Panc1 (cell line): ENCODE measurements at regions not wholly inside any gene's neighbourhood (a gene's known extent, or its start where the extent isn't known, plus 50 kb on each side); places are given as distances from the start of the nearest gene placed in this dataset.

ENCODE experiments used
- ATAC-seq: fragments of 200-7000 bp; cut with Tn5 transposase; 2 replicates; pipeline ENCODE4 v1.9.1; 2020; ENCODE audit warnings: mild to moderate bottlenecking, moderate library complexity
- BruUV-seq: library from RNA; stranded (reverse); fragments of 400-500 nt; replicated peaks from 2 replicates; lab custom pipeline; 2021; lab: Mats Ljungman, UMichigan
- CTCF ChIA-PET: fragments of 300-600 bp; sonication (Branson Sonifier 250); formaldehyde crosslinking; loops from one replicate; lab custom pipeline; 2022; ENCODE audit warnings: antibody characterized with exemption; lab: Charles Lee
- POLR2A ChIA-PET: fragments of 300-600 bp; sonication (Branson Sonifier 250); formaldehyde crosslinking; loops from one replicate; lab custom pipeline; 2022; ENCODE audit warnings: antibody characterized with exemption; lab: Charles Lee
- DNase-seq: peaks from one replicate; pipeline ENCODE4 v3.0.0-alpha.2; 2010; ENCODE audit warnings: low read depth, low spot score
- H3K27ac ChIP-seq: 2 replicates; pipeline ENCODE4 v1.5.1; 2011; ENCODE audit warnings: mild to moderate bottlenecking, low read length, inconsistent platforms
- H3K27me3 ChIP-seq: fragments of 200-500 bp; sonication (Bioruptor generic); 2 replicates; pipeline ENCODE4 v1.6.0; 2014; ENCODE audit warnings: low read length, inconsistent platforms; ENCODE audit not compliant: control insufficient read depth, insufficient read depth
- H3K36me3 ChIP-seq: fragments of 200-500 bp; sonication (Bioruptor generic); 2 replicates; pipeline ENCODE4 v1.5.1; 2014; ENCODE audit warnings: inconsistent platforms, mild to moderate bottlenecking, low read length, moderate library complexity; ENCODE audit not compliant: control insufficient read depth, insufficient read depth
- H3K4me1 ChIP-seq: 2 replicates; pipeline ENCODE4 v1.5.1; 2011; ENCODE audit warnings: inconsistent platforms, mild to moderate bottlenecking, low read length, moderate library complexity; ENCODE audit not compliant: control insufficient read depth, insufficient read depth
- H3K4me3 ChIP-seq, 2 experiments: 2 replicates each; pipeline ENCODE4 v1.5.1; 2011 to 2012; ENCODE audit warnings: low read depth in 2 of 2, low read length in 2 of 2, mild to moderate bottlenecking in 2 of 2, inconsistent platforms in 1 of 2, moderate library complexity in 1 of 2
- H3K9me3 ChIP-seq: fragments of 200-500 bp; sonication (Bioruptor generic); 2 replicates; pipeline ENCODE4 v1.5.1; 2014; ENCODE audit warnings: low read depth, mild to moderate bottlenecking, inconsistent platforms, low read length, moderate library complexity; ENCODE audit not compliant: control insufficient read depth, insufficient read depth
- POLR2AphosphoS5 ChIP-seq: IDR thresholded peaks from 2 replicates; pipeline ENCODE4 v1.6.1; 2012; ENCODE audit warnings: mild to moderate bottlenecking, low read depth, low read length, moderate library complexity
- REST ChIP-seq, 2 experiments: IDR thresholded peaks; 2 replicates each; pipeline ENCODE4 v1.6.1; 2011 to 2012; ENCODE audit warnings: low read depth in 2 of 2, control low read depth in 1 of 2, low read length in 1 of 2, mild to moderate bottlenecking in 1 of 2, moderate library complexity in 1 of 2; ENCODE audit not compliant: insufficient read depth in 1 of 2
- SIN3A ChIP-seq: IDR thresholded peaks from 2 replicates; pipeline ENCODE4 v1.6.1; 2012; ENCODE audit warnings: low read depth, mild to moderate bottlenecking, low read length, moderate library complexity, borderline replicate concordance; ENCODE audit not compliant: insufficient read depth
- TCF7L2 ChIP-seq: IDR thresholded peaks from 2 replicates; pipeline ENCODE4 v1.6.1; 2011; ENCODE audit warnings: mild to moderate bottlenecking, low read depth, low read length, inconsistent platforms
- in situ Hi-C: cut with HindIII; loops from 2 replicates; pipeline ENCODE4 v1.10.0; 2016; ENCODE audit warnings: low sequenced_read_pairs, low pct_unique_long_range_greater_than_20kb
- intact Hi-C: fragments of 100-400 bp; cut with micrococcal nuclease; formaldehyde crosslinking; loops from one replicate; pipeline ENCODE4 v1.10.0; 2022; ENCODE audit not compliant: unreplicated experiment
- TF ChIP-seq, protein P1 (sequence below): fragments of 450-650 bp; IDR thresholded peaks from 2 replicates; pipeline ENCODE4 v1.5.1; 2017; ENCODE audit warnings: mild to moderate bottlenecking

DNA sequence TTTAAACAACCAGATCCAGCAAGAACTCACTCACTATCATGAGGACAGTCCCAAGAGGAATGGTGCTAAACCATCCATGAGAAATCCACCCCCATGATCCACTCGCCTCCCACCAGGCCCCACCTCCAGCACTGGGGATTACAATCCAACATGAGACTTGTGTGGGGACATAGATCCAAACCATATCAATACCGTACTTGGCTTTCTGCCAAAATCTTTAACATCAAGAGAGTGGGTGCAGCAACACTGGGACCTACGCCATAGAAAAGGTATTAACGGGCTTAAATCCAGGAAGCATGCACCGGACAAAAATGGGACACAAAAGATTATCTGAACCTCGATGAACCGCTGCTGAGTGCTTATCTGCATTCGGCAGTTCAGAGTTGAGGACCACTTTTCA, 322.3 kb upstream of the ARID1B start:
- H3K27ac ChIP-seq = no peak overlapping the region
- no peak overlapping the region for H3K4me3 ChIP-seq
- no peaks in the 10 kb centered on the region for H3K36me3 ChIP-seq
- no peak for DNase-seq
- ChIA-PET CTCF (no interaction called here), POLR2A (no interaction called here)
- in situ Hi-C loops (no loop called here), intact Hi-C loops (no loop called here)
- no TSS peak for BruUV-seq
- TF ChIP-seq, protein P1, sequence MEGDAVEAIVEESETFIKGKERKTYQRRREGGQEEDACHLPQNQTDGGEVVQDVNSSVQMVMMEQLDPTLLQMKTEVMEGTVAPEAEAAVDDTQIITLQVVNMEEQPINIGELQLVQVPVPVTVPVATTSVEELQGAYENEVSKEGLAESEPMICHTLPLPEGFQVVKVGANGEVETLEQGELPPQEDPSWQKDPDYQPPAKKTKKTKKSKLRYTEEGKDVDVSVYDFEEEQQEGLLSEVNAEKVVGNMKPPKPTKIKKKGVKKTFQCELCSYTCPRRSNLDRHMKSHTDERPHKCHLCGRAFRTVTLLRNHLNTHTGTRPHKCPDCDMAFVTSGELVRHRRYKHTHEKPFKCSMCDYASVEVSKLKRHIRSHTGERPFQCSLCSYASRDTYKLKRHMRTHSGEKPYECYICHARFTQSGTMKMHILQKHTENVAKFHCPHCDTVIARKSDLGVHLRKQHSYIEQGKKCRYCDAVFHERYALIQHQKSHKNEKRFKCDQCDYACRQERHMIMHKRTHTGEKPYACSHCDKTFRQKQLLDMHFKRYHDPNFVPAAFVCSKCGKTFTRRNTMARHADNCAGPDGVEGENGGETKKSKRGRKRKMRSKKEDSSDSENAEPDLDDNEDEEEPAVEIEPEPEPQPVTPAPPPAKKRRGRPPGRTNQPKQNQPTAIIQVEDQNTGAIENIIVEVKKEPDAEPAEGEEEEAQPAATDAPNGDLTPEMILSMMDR = no peak
- TF ChIP-seq SIN3A (no peak), TCF7L2 (no peak), REST (IDR thresholded peaks at IDR 0.05; ENCODE audit: insufficient read depth in 1 of 2, low read depth in 2 of 2, low read length in 1 of 2) (no peak), POLR2AphosphoS5 (no peak)
- peaks cover 4% of the 10 kb centered on the region; the same call in 1 of the 2 replicates for H3K4me1 ChIP-seq
- H3K9me3 ChIP-seq = no peaks in the 10 kb centered on the region
- no peaks in the 10 kb centered on the region for H3K27me3 ChIP-seq
- ATAC-seq = no peak

- TF ChIP-seq TCF7L2 (no peak), POLR2AphosphoS5 (no peak), REST (IDR thresholded peaks at IDR 0.05; ENCODE audit: insufficient read depth in 1 of 2, low read depth in 2 of 2, low read length in 1 of 2) (no peak), SIN3A (no peak)
- TF ChIP-seq, protein P1 = no peak
- H3K4me1 ChIP-seq = peaks cover 5% of the 10 kb centered on the region; the same call in 1 of the 2 replicates
- no peak overlapping the region for H3K27ac ChIP-seq
- DNase-seq = no peak
- no peaks in the 10 kb centered on the region for H3K9me3 ChIP-seq
- intact Hi-C loops = no loop called here
- no peaks in the 10 kb centered on the region for H3K27me3 ChIP-seq
- CTCF ChIA-PET = no interaction called here
- H3K4me3 ChIP-seq = no peak overlapping the region
- POLR2A ChIA-PET = no interaction called here
- no peak for ATAC-seq
- H3K36me3 ChIP-seq = no peaks in the 10 kb centered on the region
- in situ Hi-C loops = no loop called here
- no TSS peak for BruUV-seq
These were observed 325.5 kb upstream of the ARID1B start for GRCh38 chr6:156451726-156452125.
